IMR-90 (cell line): ENCODE measurements at regions not wholly inside any gene's neighbourhood (a gene's known extent, or its start where the extent isn't known, plus 50 kb on each side); places are given as distances from the start of the nearest gene placed in this dataset.

Experiments
- ATAC-seq: fragments of 200-7000 bp; cut with Tn5 transposase; 2 replicates; pipeline ENCODE4 v1.9.1; 2020; ENCODE audit warnings: low read depth, mild to moderate bottlenecking, moderate library complexity
- BruUV-seq: library from RNA; stranded (reverse); fragments of 400-500 nt; replicated peaks from 2 replicates; lab custom pipeline; 2021; lab: Mats Ljungman, UMichigan
- CTCF ChIA-PET: fragments of 300-600 bp; formaldehyde crosslinking; extraction: SDS; loops from one replicate; lab custom pipeline; 2021; ENCODE audit warnings: antibody characterized with exemption; lab: Yijun Ruan, JAX
- POLR2A ChIA-PET: fragments of 300-600 bp; sonication (Branson Sonifier 250); formaldehyde crosslinking; loops from one replicate; lab custom pipeline; 2022; ENCODE audit warnings: antibody characterized with exemption; ENCODE audit not compliant: unreplicated experiment; lab: Charles Lee
- DNase-seq: peaks from one replicate; pipeline ENCODE4 v3.0.0; 2013
- H2AFZ ChIP-seq: replicated peaks from 2 replicates; pipeline ENCODE3; 2013; ENCODE audit warnings: low read length, mild to moderate bottlenecking; ENCODE audit not compliant: poor library complexity
- H2AK5ac ChIP-seq: 2 replicates; pipeline ENCODE4 v1.6.1; 2013; ENCODE audit warnings: low read depth, low read length, inconsistent platforms
- H2AK9ac ChIP-seq: replicated peaks from 2 replicates; pipeline ENCODE3; 2013; ENCODE audit warnings: mild to moderate bottlenecking, low read depth, low read length, moderate library complexity; ENCODE audit not compliant: poor library complexity
- H2BK120ac ChIP-seq: 2 replicates; pipeline ENCODE4 v1.6.1; 2013; ENCODE audit warnings: low read depth, low read length, inconsistent platforms
- H2BK15ac ChIP-seq: 3 replicates; pipeline ENCODE4 v1.6.1; 2013; ENCODE audit warnings: low read depth, low read length, inconsistent platforms
- H2BK20ac ChIP-seq: 2 replicates; pipeline ENCODE4 v1.6.1; 2013; ENCODE audit warnings: low read depth, mild to moderate bottlenecking, inconsistent platforms, low read length, moderate library complexity
- H2BK5ac ChIP-seq: 2 replicates; pipeline ENCODE4 v1.6.1; 2013; ENCODE audit warnings: mild to moderate bottlenecking, low read depth, low read length, inconsistent platforms; ENCODE audit not compliant: poor library complexity, severe bottlenecking
- H3K14ac ChIP-seq: replicated peaks from 2 replicates; pipeline ENCODE4 v1.6.1; 2013; ENCODE audit warnings: low read depth, low read length, inconsistent platforms
- H3K18ac ChIP-seq: 2 replicates; pipeline ENCODE4 v1.6.1; 2013; ENCODE audit warnings: low read depth, low read length, control low read depth
- H3K23ac ChIP-seq: 2 replicates; pipeline ENCODE4 v1.6.1; 2013; ENCODE audit warnings: low read depth, low read length, inconsistent platforms
- H3K27ac ChIP-seq: 2 replicates; pipeline ENCODE4 v1.5.1; 2013; ENCODE audit warnings: mild to moderate bottlenecking, control low read depth, low read length; ENCODE audit not compliant: insufficient read depth
- H3K27me3 ChIP-seq: 2 replicates; pipeline ENCODE4 v1.6.1; 2013; ENCODE audit warnings: low read length; ENCODE audit not compliant: control insufficient read depth, insufficient read depth
- H3K36me3 ChIP-seq: 2 replicates; pipeline ENCODE4 v1.6.1; 2013; ENCODE audit warnings: low read length, mixed read lengths; ENCODE audit not compliant: control insufficient read depth, insufficient read depth
- H3K4ac ChIP-seq: 2 replicates; pipeline ENCODE4 v1.6.1; 2013; ENCODE audit warnings: low read depth, low read length, inconsistent platforms
- H3K4me1 ChIP-seq: 2 replicates; pipeline ENCODE4 v1.6.1; 2013; ENCODE audit warnings: low read length, mixed read lengths; ENCODE audit not compliant: control insufficient read depth, insufficient read depth
- H3K4me2 ChIP-seq: 2 replicates; pipeline ENCODE4 v1.6.1; 2013; ENCODE audit warnings: low read depth, mild to moderate bottlenecking, control low read depth, low read length, moderate library complexity
- H3K4me3 ChIP-seq: 2 replicates; pipeline ENCODE4 v1.5.1; 2013; ENCODE audit warnings: low read depth, mild to moderate bottlenecking, control low read depth, low read length, moderate library complexity; ENCODE audit not compliant: insufficient read depth
- H3K56ac ChIP-seq: 2 replicates; pipeline ENCODE4 v1.6.1; 2013; ENCODE audit warnings: low read length, inconsistent platforms; ENCODE audit not compliant: insufficient read depth; ENCODE audit errors: extremely low read depth
- H3K79me1 ChIP-seq, 2 experiments: 2 replicates each; pipeline ENCODE4 v1.6.1; 2013; ENCODE audit warnings: low read length in 2 of 2, inconsistent platforms in 1 of 2, low read depth in 1 of 2
- H3K9ac ChIP-seq: 2 replicates; pipeline ENCODE4 v1.6.1; 2013; ENCODE audit warnings: low read depth, low read length, control low read depth
- H3K9me1 ChIP-seq: 2 replicates; pipeline ENCODE4 v1.6.1; 2013; ENCODE audit warnings: low read length, inconsistent platforms; ENCODE audit not compliant: insufficient read depth
- H3K9me3 ChIP-seq: 2 replicates; pipeline ENCODE4 v1.6.1; 2013; ENCODE audit warnings: low read length; ENCODE audit not compliant: control insufficient read depth, insufficient read depth
- H4K20me1 ChIP-seq: 2 replicates; pipeline ENCODE4 v1.6.1; 2013; ENCODE audit warnings: low read length, inconsistent platforms; ENCODE audit not compliant: insufficient read depth
- H4K5ac ChIP-seq: 2 replicates; pipeline ENCODE4 v1.6.1; 2013; ENCODE audit warnings: mild to moderate bottlenecking, low read depth, low read length, control low read depth
- H4K8ac ChIP-seq, 2 experiments: 2 replicates each; pipeline ENCODE4 v1.6.1; 2013; ENCODE audit warnings: low read depth in 2 of 2, low read length in 2 of 2, control low read depth in 1 of 2, inconsistent platforms in 1 of 2
- H4K91ac ChIP-seq: 2 replicates; pipeline ENCODE4 v1.6.1; 2013; ENCODE audit warnings: low read depth, low read length, inconsistent platforms; ENCODE audit not compliant: insufficient read depth
- CEBPB ChIP-seq: IDR thresholded peaks from 2 replicates; pipeline ENCODE4 v1.6.1; 2012; ENCODE audit warnings: low read depth, low read length, improper control_type of control experiment
- CHD1 ChIP-seq: IDR thresholded peaks from 2 replicates; pipeline ENCODE4 v1.6.1; 2012; ENCODE audit warnings: low read depth, low read length, improper control_type of control experiment
- CTCF ChIP-seq: conservative IDR thresholded peaks from 2 replicates; pipeline ENCODE4 v1.5.1; 2012; ENCODE audit warnings: mild to moderate bottlenecking, low read depth, low read length, improper control_type of control experiment
- FOS ChIP-seq: fragments of 150-350 bp; IDR thresholded peaks from 2 replicates; pipeline ENCODE4 v1.6.1; 2016; ENCODE audit warnings: low read depth, low read length
- MAZ ChIP-seq: IDR thresholded peaks from 2 replicates; pipeline ENCODE4 v1.6.1; 2012; ENCODE audit warnings: low read depth, mild to moderate bottlenecking, low read length, improper control_type of control experiment, moderate library complexity, borderline replicate concordance
- MXI1 ChIP-seq: IDR thresholded peaks from 2 replicates; pipeline ENCODE4 v1.6.1; 2012; ENCODE audit warnings: low read depth, mild to moderate bottlenecking, low read length, moderate library complexity, borderline replicate concordance
- RAD21 ChIP-seq: IDR thresholded peaks from 2 replicates; pipeline ENCODE4 v1.6.1; 2012; ENCODE audit warnings: low read length, improper control_type of control experiment
- RCOR1 ChIP-seq: IDR thresholded peaks from 2 replicates; pipeline ENCODE4 v1.6.1; 2012; ENCODE audit warnings: mild to moderate bottlenecking, low read length, improper control_type of control experiment; ENCODE audit not compliant: insufficient replicate concordance
- WGBS, 2 experiments: methylation state at CpG; one replicate each; pipeline versions ENCODE4 v1.1.5 to v1.1.7; 2013; ENCODE audit warnings: missing lambda C conversion rate in 2 of 2; ENCODE audit not compliant: insufficient read length in 1 of 2; ENCODE audit errors: extremely low coverage in 2 of 2; 5-methylcytosine and 5-hydroxymethylcytosine counted together
- dilution Hi-C: fragments of 300-500 bp; cut with HindIII; formaldehyde crosslinking; loops from one replicate; pipeline ENCODE4 v1.14.3; 2018; ENCODE audit warnings: low sequenced_read_pairs; ENCODE audit not compliant: unreplicated experiment
- in situ Hi-C: fragments of 300-500 bp; cut with MboI; formaldehyde crosslinking; loops from 3 replicates; pipeline ENCODE4 v1.14.3; 2019; ENCODE audit warnings: low sequenced_read_pairs, inconsistent platforms, mixed read lengths
- intact Hi-C: fragments of 100-400 bp; cut with micrococcal nuclease; formaldehyde crosslinking; loops from 2 replicates; pipeline ENCODE4 v1.10.0; 2022

DNA sequence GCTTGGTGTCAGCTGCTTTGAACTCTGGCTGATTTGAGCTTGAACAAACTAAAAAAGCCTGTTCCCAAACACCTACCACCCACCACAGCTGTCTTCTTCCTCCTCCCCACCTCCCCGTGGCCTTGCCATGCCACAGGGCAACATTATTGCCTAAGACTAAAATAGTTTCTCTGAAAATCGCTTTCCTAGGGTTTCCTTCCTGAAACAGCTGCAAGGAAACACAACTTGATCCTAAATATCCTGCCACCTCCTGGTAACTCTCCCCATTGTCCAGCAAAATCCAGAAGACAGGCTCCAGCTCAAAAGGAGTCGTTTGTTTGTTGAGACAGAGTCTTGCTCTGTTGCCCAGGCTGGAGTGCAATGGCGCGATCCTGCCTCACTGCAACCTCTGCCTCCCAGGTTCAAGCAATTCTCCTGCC is 193.9 kb upstream of the TPM1 start:
- Histone ChIP-seq H2BK20ac (peak overlapping the region; percentile 30; the same call in 1 of the 2 replicates), H3K23ac (no peak overlapping the region), H3K4me2 (no peak overlapping the region), H4K8ac (peak overlapping the region; percentile 8 to 38; a peak in 3 of 4 replicates), H3K4ac (peak overlapping the region; percentile 87), H3K18ac (peak overlapping the region; percentile 50; the same call in 1 of the 2 replicates), H3K4me1 (peaks cover 21% of the 10 kb centered on the region), H3K27me3 (no peaks in the 10 kb centered on the region), H4K91ac (peak overlapping the region; percentile 22), H3K9ac (no peak overlapping the region), H3K14ac (peak overlapping the region; percentile 65), H3K36me3 (no peaks in the 10 kb centered on the region), H4K20me1 (no peaks in the 10 kb centered on the region), H2BK5ac (no peak overlapping the region), H3K9me1 (peaks cover 15% of the 10 kb centered on the region), H2AK5ac (peak overlapping the region; percentile 16; the same call in 1 of the 2 replicates), H2AK9ac (no peak overlapping the region), H3K56ac (no peak overlapping the region), H2AFZ (no peak overlapping the region), H3K79me1 (peaks cover 0 to 10% of the 10 kb centered on the region in 2 experiments; a peak in 1 of 4 replicates), H4K5ac (peak overlapping the region; percentile 18; the same call in 1 of the 2 replicates), H2BK15ac (peak overlapping the region; percentile 16; the same call in 2 of the 3 replicates), H3K27ac (no peak overlapping the region), H3K4me3 (no peak overlapping the region), H3K9me3 (no peaks in the 10 kb centered on the region), H2BK120ac (peak overlapping the region; percentile 91)
- DNase-seq = peak; percentile 48
- 65% methylated on average over 4 of the region's 5 CpGs; no CpG with 5 or more reads in 1 of the 2 experiments for WGBS, 2 experiments
- BruUV-seq = no TSS peak
- CTCF ChIA-PET = interaction anchor here (1.2 to 1.4 kb wide), 2 partner anchors 17 to 196 kb away, joined by 4 read pairs; no protein-coding TSS in a partner anchor
- POLR2A ChIA-PET = interaction anchor here (1.4 kb wide), 1 partner anchor 199 kb away, joined by 3 read pairs; no protein-coding TSS in a partner anchor
- intact Hi-C loops (loop anchor here (2.0 kb wide), 1 partner anchor 194 kb away; the partner anchor contains the start of gene TPM1), dilution Hi-C loops (no loop called here), in situ Hi-C loops (no loop called here)
- ATAC-seq = no peak
- no peak for TF ChIP-seq MAZ
- TF ChIP-seq MXI1 = no peak
- TF ChIP-seq CTCF = 0 out of 2 replicates have a peak, but pooled peaks have one; percentile 29
- TF ChIP-seq FOS = no peak
- no peak for TF ChIP-seq RCOR1
- 0 out of 2 replicates have a peak, but pooled peaks have one; percentile 16 for TF ChIP-seq RAD21
- TF ChIP-seq CHD1 = no peak
- peak; percentile 22; the same call in 1 of the 2 replicates for TF ChIP-seq CEBPB
